ENCODE measurements at regions not wholly inside any gene's neighbourhood (a gene's known extent, or its start where the extent isn't known, plus 50 kb on each side); places are given as distances from the start of the nearest gene placed in this dataset.

DNA sequence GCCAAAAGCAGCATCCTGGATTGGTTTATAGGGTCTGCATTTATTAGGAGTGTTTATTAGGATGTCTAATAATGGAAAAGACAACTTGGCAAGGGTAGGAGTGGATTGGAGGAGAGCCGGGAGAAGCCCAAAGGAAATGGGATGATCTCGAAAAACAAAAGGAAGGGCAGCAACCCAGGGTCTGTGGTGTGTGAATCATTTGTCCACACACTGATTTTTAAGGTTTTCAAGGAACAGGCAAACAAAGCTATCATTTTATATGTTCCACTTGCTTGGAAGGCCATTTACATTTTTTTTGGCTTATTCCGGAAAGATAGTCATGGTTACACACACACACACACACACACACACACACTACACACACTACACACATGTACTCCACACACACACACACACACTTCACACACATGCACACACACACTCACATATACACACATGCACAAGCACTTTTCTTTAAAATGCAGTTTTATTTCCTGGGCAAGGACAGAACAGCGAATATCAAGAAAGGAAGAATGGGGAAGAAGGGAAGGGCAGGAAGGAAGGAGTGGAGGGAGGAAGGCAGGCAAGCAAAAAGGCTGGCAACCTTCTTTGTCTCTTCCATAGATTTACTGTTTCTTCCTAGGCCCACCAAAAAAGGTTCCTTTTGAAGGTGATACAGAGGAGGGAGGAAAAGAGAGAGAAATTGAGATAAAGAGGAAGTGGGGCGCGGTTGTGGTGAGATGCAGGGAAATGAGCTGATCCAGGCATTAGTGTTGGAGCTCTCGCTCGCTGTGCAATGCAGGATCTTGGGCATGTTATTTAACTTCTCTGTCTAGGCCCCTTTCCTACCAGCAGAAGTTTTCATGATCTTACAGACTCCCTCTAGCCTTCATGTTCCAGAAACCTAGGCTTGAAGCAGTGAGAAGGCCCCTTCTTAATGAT lies 88.6 kb upstream of the MAML3 start:
- DNase-seq (ENCODE audit: low read depth), result no peak
- TF ChIP-seq, protein P1, sequence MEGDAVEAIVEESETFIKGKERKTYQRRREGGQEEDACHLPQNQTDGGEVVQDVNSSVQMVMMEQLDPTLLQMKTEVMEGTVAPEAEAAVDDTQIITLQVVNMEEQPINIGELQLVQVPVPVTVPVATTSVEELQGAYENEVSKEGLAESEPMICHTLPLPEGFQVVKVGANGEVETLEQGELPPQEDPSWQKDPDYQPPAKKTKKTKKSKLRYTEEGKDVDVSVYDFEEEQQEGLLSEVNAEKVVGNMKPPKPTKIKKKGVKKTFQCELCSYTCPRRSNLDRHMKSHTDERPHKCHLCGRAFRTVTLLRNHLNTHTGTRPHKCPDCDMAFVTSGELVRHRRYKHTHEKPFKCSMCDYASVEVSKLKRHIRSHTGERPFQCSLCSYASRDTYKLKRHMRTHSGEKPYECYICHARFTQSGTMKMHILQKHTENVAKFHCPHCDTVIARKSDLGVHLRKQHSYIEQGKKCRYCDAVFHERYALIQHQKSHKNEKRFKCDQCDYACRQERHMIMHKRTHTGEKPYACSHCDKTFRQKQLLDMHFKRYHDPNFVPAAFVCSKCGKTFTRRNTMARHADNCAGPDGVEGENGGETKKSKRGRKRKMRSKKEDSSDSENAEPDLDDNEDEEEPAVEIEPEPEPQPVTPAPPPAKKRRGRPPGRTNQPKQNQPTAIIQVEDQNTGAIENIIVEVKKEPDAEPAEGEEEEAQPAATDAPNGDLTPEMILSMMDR (conservative IDR thresholded peaks at IDR 0.05; ENCODE audit: low read depth, low read length), result no peak
- H3K4me3 ChIP-seq (ENCODE audit: low read depth, low read length), result no peak overlapping the region

DNA sequence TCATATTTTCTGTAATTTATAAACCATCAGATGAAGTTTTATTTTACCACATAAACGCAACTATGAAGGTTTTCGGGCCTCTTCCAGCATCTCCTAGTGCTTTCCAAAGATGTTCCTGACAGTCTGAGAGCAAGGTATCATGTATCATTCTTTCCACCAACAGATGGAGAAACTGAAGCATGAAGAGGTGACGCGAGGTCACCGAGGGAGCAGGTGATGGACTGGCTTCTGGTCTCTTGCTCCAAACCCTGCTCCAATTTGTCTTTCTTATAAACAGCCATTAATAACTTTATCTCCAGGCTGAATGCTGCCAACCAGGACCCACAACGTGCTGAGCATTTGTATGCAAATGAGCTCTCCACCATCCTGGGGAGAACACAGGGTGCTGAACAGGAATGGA lies 86.3 kb upstream of the MAML3 start:
- DNase-seq (ENCODE audit: low read depth), result no peak
- TF ChIP-seq, protein P1 (conservative IDR thresholded peaks at IDR 0.05; ENCODE audit: low read depth, low read length), result no peak
- H3K4me3 ChIP-seq (ENCODE audit: low read depth, low read length), result no peak overlapping the region

DNA sequence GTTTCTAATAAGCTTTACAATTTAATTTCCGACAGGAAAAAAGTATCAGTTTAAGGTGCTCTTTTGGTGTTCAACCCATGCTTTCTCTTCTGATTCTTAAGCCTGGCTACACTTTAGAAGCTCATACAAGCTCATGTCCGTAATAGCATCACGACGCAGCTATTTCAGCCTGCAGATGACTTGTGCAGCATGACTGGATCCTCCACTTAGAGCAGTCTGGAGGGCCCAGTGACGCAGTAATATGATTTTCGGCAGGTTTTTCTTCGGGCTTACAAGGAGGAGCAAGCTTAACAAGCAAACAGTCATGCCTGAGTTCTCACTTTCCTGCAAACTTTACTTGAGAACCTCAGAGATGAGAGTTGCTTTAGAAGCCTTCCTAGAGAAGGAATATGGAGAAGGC lies 85.3 kb upstream of the MAML3 start:
- DNase-seq (ENCODE audit: low read depth), result no peak
- no peak overlapping the region for H3K4me3 ChIP-seq (ENCODE audit: low read depth, low read length)
- TF ChIP-seq, protein P1 (conservative IDR thresholded peaks at IDR 0.05; ENCODE audit: low read depth, low read length), result no peak

DNA sequence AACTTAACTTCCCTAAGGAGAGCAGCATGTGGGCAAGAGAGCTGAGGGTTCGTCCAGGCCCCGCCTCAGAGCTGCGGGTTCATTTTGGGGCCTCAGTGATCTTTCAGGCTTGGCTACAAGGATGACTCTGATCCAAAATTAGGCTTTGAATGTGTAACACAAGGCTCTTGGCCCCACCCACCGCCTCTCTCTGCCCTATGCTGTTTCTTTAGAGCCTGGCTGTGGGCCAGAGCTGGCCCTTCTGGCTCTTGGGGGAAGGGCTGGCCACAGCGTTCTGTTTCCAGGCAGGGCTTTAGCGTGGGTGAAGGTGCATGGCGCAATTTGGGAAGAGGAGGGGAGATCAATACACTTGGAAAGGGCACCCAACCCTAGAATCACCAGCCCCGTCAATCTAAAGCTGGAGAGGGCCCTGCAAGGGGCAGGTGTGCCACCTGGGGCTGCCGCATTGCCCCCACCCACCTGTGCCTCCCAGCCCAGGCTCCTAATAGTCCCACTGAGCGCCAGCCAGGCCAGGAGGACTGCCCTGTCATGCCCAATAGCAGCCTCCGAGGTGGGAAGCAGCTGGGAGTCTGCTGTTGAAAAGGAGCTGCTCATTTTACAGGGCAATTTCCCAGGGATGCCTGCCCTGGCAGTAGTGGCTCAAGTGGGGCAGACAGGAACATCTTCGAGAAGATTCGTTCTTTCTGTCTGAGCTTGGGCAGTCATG lies 84.5 kb upstream of the MAML3 start:
- TF ChIP-seq, protein P1 (conservative IDR thresholded peaks at IDR 0.05; ENCODE audit: low read depth, low read length), result no peak
- no peak for DNase-seq (ENCODE audit: low read depth)
- H3K4me3 ChIP-seq (ENCODE audit: low read depth, low read length), result no peak overlapping the region

DNA sequence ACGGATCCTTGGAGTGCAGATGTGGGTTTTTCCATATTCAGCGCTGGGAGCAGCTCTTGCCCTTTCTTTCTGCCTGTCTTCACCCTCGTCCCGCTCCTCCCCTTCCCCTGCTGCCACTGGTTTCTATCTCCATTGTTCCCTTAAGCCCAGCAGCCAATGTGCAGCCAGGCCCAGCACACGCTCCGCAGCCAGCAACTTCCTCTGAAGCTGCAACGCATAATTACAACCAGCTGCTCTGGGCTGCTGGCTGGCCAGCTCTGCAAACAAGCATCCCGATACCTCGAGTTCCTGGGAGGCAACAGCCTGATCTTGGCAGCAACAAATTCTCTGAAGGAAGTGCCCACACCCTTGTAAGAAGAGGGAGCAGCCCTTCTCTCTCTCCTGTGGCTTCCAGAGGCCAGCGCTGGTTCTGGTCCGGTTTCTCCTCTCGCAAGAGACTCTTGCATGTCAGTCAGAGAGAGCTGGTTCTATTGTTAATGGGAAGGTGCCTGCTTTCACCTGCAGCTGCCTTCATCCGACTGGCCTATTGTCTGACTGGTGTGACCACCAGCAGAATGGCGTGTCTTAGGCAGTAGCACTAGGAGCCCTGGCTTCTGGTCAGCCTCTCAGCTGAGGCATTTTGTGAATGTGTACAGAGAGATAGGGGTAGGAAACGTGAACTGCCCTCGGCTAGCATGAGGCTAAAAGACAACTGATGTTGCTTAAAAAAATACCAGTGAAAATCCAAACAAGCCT lies 83.8 kb upstream of the MAML3 start:
- H3K4me3 ChIP-seq (ENCODE audit: low read depth, low read length), result no peak overlapping the region
- TF ChIP-seq, protein P1 (conservative IDR thresholded peaks at IDR 0.05; ENCODE audit: low read depth, low read length), result no peak

DNA sequence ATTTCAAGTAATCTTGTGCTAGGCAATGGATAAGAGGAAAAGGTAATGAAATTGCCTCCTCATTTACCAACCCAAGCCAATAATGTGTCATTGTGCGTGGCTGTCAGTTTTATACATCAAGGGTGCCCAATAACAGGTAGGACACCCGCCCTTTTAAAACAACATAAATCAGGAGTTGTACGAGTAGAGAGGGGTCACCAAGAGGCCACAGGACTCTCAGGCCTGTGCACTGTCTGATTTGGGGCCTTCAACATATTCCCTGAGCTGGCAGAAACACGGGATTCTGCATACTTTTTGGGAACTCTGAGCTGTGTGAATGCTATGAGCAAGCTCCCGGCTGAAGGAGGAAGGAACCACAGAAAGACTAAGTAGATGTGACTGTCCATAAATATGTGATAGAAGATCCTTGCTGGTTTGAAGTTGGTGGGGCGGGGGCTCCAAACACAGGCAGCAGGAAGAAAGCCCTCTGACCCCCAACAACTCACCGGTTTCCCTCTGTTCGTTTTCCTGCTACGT lies 82.7 kb upstream of the MAML3 start:
- TF ChIP-seq, protein P1 (conservative IDR thresholded peaks at IDR 0.05; ENCODE audit: low read depth, low read length), result no peak
- no peak for DNase-seq (ENCODE audit: low read depth)
- no peak overlapping the region for H3K4me3 ChIP-seq (ENCODE audit: low read depth, low read length)

More for the DNA sequence above, 83.8 kb upstream of the MAML3 start:
- DNase-seq (ENCODE audit: low read depth), result no peak
